ENCODE measurements at regions not wholly inside any gene's neighbourhood (a gene's known extent, or its start where the extent isn't known, plus 50 kb on each side); places are given as distances from the start of the nearest gene placed in this dataset.

DNA sequence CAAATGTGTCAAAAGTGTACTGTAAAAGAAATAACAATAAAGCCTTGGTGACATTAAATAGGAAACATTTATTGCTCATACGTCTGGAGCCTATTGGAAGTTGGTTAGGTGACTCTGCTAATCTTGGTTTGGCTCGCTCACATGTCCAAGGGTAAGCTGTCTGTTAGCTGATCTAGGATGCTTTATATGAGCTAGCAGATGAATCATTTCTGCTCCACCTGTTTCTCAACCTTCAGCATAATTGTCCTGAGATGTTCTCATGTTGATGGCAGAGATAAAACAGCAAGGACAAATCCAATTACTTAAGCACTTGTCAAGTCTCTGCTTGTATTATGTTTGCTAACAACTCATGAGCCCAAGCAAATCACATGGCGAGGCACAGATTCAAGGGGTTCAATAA lies 56.0 kb upstream of the CD53 start:
- TF ChIP-seq, protein P1, sequence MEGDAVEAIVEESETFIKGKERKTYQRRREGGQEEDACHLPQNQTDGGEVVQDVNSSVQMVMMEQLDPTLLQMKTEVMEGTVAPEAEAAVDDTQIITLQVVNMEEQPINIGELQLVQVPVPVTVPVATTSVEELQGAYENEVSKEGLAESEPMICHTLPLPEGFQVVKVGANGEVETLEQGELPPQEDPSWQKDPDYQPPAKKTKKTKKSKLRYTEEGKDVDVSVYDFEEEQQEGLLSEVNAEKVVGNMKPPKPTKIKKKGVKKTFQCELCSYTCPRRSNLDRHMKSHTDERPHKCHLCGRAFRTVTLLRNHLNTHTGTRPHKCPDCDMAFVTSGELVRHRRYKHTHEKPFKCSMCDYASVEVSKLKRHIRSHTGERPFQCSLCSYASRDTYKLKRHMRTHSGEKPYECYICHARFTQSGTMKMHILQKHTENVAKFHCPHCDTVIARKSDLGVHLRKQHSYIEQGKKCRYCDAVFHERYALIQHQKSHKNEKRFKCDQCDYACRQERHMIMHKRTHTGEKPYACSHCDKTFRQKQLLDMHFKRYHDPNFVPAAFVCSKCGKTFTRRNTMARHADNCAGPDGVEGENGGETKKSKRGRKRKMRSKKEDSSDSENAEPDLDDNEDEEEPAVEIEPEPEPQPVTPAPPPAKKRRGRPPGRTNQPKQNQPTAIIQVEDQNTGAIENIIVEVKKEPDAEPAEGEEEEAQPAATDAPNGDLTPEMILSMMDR (IDR thresholded peaks at IDR 0.05; ENCODE audit: low read depth, low read length): no peak
- no peak overlapping the region for H3K4me3 ChIP-seq (replicated peaks in 1 of 2; ENCODE audit: low read depth in 2 of 2, low read length in 2 of 2)
- no peak for DNase-seq (ENCODE audit: low read depth in 2 of 2)

DNA sequence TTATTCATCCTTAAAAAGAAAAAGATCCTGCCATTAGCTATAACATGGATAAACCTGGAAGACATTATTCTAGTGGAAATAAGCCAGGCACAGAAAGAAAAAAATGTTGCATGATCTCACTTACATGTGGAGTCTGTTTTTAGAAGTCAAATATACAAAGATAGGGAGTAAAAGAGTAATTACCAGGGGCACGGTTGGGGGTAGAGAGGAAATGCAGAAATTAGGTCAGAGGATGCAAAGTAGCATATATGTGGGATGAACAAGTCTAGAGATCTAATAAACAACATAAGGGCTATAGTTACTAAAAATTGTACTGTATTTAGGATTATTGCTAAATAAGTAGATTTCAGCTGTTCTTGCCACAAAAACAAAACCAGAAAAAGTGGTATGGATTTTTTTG lies 61.4 kb upstream of the CD53 start:
- no peak for DNase-seq (ENCODE audit: low read depth in 2 of 2)
- H3K4me3 ChIP-seq (replicated peaks in 1 of 2; ENCODE audit: low read depth in 2 of 2, low read length in 2 of 2): no peak overlapping the region
- TF ChIP-seq, protein P1 (IDR thresholded peaks at IDR 0.05; ENCODE audit: low read depth, low read length): no peak

DNA sequence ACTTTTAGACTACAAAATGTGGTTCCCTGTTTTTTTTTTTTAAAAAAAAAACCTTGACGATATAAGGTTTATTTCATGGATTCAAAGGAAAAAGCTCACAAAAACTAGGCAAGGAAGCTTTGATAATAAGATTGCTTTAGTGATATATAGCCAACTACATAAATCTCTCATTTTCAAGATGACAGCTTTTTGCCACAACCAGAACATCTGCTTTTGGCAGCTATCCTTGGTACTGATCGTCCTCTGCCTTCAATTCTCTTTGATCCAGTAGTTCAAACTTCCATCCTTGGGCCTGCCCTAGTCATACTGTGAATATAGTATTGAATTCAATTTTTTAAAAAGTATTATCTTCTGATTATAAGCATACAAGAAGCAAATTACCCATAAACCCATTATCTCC lies 72.9 kb upstream of the CD53 start:
- no peak for DNase-seq (ENCODE audit: low read depth in 2 of 2)
- TF ChIP-seq, protein P1 (IDR thresholded peaks at IDR 0.05; ENCODE audit: low read depth, low read length): no peak
- H3K4me3 ChIP-seq (replicated peaks in 1 of 2; ENCODE audit: low read depth in 2 of 2, low read length in 2 of 2): no peak overlapping the region

DNA sequence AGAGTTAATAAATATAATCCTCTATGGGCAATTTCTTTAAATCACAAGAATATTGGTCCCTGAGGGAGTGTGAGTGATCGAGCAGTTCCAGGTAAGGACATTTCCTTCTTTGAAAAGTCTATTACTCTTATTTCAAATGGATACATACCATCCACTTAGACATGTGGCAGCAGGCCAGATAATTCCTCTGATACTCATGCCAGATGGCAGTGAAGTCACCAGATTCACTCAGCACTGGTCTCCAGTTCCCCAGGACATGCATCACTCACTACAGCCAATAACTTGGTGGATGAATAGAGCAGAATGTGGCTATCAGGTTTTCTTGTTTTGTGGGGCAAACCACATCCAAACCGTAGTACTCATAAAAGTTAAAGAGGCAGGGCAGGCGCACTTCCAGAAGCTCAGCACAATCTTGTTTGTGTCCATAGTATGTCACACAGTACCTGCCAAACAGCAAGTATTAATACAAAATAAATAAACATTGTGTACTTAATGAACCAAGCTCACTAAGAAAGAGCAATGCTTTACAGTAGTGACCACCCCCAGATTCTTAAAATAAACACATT lies 74.2 kb upstream of the CD53 start:
- TF ChIP-seq, protein P1 (IDR thresholded peaks at IDR 0.05; ENCODE audit: low read depth, low read length): no peak
- no peak for DNase-seq (ENCODE audit: low read depth in 2 of 2)
- no peak overlapping the region for H3K4me3 ChIP-seq (replicated peaks in 1 of 2; ENCODE audit: low read depth in 2 of 2, low read length in 2 of 2)

DNA sequence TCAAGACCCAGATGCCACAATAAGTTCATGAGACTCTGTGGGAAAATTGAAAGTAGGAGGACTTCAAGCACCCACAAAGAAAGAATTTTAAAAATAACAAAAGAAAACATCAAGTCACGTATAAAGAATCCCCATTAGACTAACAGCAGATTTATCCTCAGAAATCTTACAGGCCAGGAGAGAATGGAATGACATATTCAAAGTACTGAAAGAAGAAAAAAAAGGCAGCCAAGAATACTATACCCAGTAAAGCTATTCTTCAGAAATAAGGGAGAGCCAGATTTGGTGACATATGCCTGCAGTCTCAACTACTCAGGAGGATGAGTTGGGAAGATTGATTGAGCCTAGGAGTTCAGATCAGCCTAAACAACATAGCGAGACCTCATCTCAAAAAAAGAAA lies 84.3 kb upstream of the CD53 start:
- TF ChIP-seq, protein P1 (IDR thresholded peaks at IDR 0.05; ENCODE audit: low read depth, low read length): no peak
- no peak for DNase-seq (ENCODE audit: low read depth in 2 of 2)
- no peak overlapping the region for H3K4me3 ChIP-seq (replicated peaks in 1 of 2; ENCODE audit: low read depth in 2 of 2, low read length in 2 of 2)

DNA sequence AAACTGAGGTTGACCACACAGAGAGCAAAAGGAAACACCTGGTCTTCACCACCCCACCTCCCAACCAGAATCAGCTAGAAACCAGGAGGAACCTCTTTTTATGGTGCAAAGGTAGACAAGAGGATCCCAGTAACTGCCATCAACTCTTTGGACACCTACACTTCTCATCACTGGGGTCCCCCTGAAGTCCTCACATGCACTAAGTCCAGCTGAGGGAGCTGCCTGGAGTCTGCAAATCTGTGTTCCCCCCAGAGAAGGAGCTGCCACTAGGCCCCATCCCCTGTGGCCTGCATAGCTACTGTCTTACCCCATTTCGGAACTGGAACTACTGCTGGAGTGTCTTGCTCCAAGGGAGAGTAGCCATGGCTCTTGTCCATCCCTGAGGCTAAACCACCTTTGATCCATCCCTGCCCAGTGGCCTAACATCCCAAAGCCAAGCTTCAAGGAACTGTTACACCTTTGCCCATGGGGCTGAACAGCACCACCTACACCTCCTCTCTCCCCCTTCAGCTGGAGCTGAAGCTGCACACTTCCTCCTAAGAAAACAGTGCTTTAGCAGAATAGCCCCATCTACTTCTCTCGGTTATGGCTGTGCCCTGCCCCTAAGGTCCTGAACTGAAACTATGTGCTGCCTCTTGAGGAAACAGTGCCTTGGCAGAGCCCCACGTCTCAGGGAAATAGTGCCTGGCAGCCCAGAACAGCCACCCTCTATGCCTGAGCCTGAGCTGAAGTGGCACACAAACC lies 85.4 kb upstream of the CD53 start:
- TF ChIP-seq, protein P1 (IDR thresholded peaks at IDR 0.05; ENCODE audit: low read depth, low read length): no peak
- DNase-seq (ENCODE audit: low read depth in 2 of 2): no peak
- no peak overlapping the region for H3K4me3 ChIP-seq (replicated peaks in 1 of 2; ENCODE audit: low read depth in 2 of 2, low read length in 2 of 2)

Measured in cardiac fibroblast (primary cell).